Mesodermal cell (in vitro differentiated cells): ENCODE measurements at regions not wholly inside any gene's neighbourhood (a gene's known extent, or its start where the extent isn't known, plus 50 kb on each side); places are given as distances from the start of the nearest gene placed in this dataset.
"Not testable (repeated sequence)": the region's sequence is repeated elsewhere in the genome, so short reads cannot be mapped to it uniquely, and the experiment has no call there.

Experiments
- H3K27ac ChIP-seq: 2 replicates; pipeline ENCODE4 v1.7.0; 2013; ENCODE audit warnings: mild to moderate bottlenecking, low read depth, low read length, moderate library complexity; ENCODE audit not compliant: severe bottlenecking
- H3K36me3 ChIP-seq: 2 replicates; pipeline ENCODE4 v1.7.1; 2013; ENCODE audit warnings: mild to moderate bottlenecking, low read length, moderate library complexity; ENCODE audit not compliant: control insufficient read depth, insufficient read depth
- H3K4me1 ChIP-seq: one replicate; pipeline ENCODE4 v1.7.1; 2013; ENCODE audit warnings: mild to moderate bottlenecking, low read length; ENCODE audit not compliant: insufficient read depth, control insufficient read depth, poor library complexity, severe bottlenecking
- H3K4me3 ChIP-seq: 2 replicates; pipeline ENCODE4 v1.7.0; 2013; ENCODE audit warnings: low read length, control low read depth, mild to moderate bottlenecking; ENCODE audit not compliant: insufficient read depth, poor library complexity, severe bottlenecking; ENCODE audit errors: extremely low read depth
- H3K9me3 ChIP-seq: 2 replicates; pipeline ENCODE4 v1.7.1; 2013; ENCODE audit warnings: mild to moderate bottlenecking, low read length, moderate library complexity; ENCODE audit not compliant: control insufficient read depth
- WGBS, 2 experiments: methylation state at CpG; one replicate each; pipeline ENCODE4 v1.1.5; 2013; ENCODE audit warnings: missing lambda C conversion rate in 2 of 2; ENCODE audit not compliant: insufficient coverage in 2 of 2; 5-methylcytosine and 5-hydroxymethylcytosine counted together

GRCh38 chrX:47302396-47302795 is 68.0 kb upstream of the ZNF157 start:
- H3K4me1 ChIP-seq = no peaks in the 10 kb centered on the region
- no peaks in the 10 kb centered on the region for H3K36me3 ChIP-seq
- H3K27ac ChIP-seq = no peak overlapping the region
- H3K9me3 ChIP-seq = no peaks in the 10 kb centered on the region
- 49 to 60% methylated on average over 1 to 3 of the region's 4 CpGs for WGBS, 2 experiments
- H3K4me3 ChIP-seq = no peak overlapping the region

DNA sequence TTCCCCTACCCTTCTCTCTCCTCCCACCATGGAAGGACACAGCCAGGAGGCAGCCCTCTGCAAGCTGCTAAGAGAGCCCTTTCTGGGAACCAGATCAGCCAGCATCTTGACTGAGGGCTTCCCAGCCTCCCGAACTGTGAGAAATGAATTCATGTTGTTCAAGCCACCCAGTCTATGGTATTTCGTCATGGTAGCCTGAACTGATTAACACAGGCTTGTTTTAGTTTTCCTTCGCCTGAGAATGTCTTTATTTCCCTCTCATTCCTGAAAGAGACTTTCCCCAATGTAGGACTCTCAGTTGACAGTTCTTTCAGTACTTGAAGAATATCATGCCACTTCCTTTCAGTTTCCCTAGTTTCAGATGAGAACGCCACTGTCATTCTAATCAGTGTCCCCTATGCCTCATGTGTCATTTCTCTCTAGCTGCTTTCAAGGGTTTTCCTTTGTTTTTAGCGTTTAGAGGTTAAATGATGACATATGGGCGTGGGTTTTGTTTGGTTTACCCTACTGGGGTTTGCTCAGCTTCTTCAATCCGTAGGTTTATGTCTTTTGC is 63.8 kb upstream of the ZNF157 start:
- 67% methylated on average over 1 of the region's 7 CpGs; no CpG with 5 or more reads in 1 of the 2 experiments for WGBS, 2 experiments

GRCh38 chrX:47311932-47312774 is 58.2 kb upstream of the ZNF157 start:
- Histone ChIP-seq H3K36me3 (no peaks in the 10 kb centered on the region), H3K4me3 (no peak overlapping the region), H3K4me1 (peaks cover 4% of the 10 kb centered on the region), H3K9me3 (no peaks in the 10 kb centered on the region), H3K27ac (no peak overlapping the region)
- 56 to 77% methylated on average over 7 to 8 of the region's 19 CpGs for WGBS, 2 experiments

More for the DNA sequence above, 63.8 kb upstream of the ZNF157 start:
- H3K9me3 ChIP-seq, H3K4me1 ChIP-seq, H3K27ac ChIP-seq, H3K4me3 ChIP-seq, H3K36me3 ChIP-seq: not testable (repeated sequence)

- Histone ChIP-seq H3K4me1 (peaks cover 4% of the 10 kb centered on the region), H3K9me3 (no peaks in the 10 kb centered on the region), H3K4me3 (no peak overlapping the region), H3K27ac (no peak overlapping the region), H3K36me3 (no peaks in the 10 kb centered on the region)
- 86% methylated on average over 4 of the region's 5 CpGs; no CpG with 5 or more reads in 1 of the 2 experiments for WGBS, 2 experiments
Measured at GRCh38 chrX:47313056-47313455, 57.3 kb upstream of the ZNF157 start.

- H3K9me3 ChIP-seq = no peaks in the 10 kb centered on the region
- H3K36me3 ChIP-seq = no peaks in the 10 kb centered on the region
- peak overlapping the region; percentile 81 for H3K27ac ChIP-seq
- WGBS, 2 experiments = 3 to 6% methylated on average over 6 of the region's 14 CpGs
- no peak overlapping the region for H3K4me3 ChIP-seq
- peaks cover 4% of the 10 kb centered on the region for H3K4me1 ChIP-seq
Measured at GRCh38 chrX:47316276-47317025, 53.9 kb upstream of the ZNF157 start.
